SW480 (cell line): ENCODE measurements at regions not wholly inside any gene's neighbourhood (a gene's known extent, or its start where the extent isn't known, plus 50 kb on each side); places are given as distances from the start of the nearest gene placed in this dataset.
"Not testable (repeated sequence)": the region's sequence is repeated elsewhere in the genome, so short reads cannot be mapped to it uniquely, and the experiment has no call there.

Source experiments
- DNase-seq: peaks from one replicate; pipeline ENCODE4 v3.0.0-alpha.2; 2016; ENCODE audit warnings: low spot score

DNA sequence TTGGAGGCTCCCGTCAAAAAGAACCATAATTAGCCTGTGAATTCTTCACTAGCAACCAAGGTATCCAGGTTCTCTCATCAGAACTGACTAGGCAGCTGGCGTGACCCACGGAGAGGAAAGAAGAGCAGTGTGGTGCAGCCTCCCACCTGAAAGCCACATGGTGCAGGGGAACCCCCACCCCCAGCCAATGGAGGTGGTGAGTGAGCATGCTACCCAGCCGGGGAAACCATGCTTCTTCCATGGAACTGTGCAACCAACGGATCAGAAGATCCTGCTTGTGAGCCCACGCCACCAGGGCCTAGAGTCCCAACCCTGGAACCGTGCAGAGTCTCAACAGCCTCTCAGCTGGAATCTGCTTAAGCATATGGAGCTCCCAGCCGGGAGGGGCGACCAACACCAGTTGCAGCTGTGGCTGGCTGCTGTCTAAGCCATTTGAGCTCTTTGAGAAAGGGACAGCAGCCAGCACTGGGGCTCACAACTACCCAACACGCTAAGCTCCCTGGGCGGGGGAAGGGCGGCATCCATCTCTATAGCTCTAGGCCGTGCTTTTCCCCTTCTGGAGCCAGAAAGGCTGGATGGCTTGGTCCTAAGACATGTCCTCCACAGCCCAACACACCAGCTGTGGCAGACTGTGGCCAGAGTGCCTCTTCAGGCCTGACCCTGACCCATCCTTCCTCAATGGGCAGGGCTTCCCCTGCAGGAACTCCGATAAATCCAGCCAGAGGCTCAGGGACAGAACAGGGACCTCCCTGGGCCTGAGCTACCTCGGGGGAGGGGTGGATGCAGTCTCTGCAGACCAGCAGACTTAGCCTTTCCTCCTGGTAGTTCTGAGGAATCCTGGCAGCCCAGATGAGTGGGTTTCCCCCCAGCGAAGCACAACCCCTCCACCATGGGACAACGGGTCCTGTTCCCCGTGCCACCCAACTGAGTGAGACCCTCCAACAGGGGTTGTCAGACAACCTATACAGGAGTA lies 151.4 kb upstream of the NXPH2 start:
- DNase-seq, result no peak

DNA sequence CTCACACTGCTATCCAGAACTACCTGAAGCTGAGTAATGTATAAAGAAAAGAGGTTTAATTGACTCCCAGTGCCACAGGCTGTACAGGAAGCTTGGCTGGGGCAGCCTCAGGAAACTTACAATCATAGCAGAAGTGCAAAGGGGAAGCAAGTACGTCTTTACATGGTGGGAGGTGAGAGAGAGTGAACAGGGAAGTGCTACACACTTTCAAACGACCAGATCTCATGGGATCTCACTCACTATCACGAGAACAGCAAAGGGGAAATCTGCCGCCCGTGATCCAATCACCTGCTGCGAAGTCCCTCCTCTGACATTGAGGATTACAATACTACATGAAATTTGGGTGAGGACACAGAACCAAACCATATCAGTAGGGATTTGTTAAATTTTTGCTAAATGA lies 150.4 kb upstream of the NXPH2 start:
- DNase-seq, result no peak

DNA sequence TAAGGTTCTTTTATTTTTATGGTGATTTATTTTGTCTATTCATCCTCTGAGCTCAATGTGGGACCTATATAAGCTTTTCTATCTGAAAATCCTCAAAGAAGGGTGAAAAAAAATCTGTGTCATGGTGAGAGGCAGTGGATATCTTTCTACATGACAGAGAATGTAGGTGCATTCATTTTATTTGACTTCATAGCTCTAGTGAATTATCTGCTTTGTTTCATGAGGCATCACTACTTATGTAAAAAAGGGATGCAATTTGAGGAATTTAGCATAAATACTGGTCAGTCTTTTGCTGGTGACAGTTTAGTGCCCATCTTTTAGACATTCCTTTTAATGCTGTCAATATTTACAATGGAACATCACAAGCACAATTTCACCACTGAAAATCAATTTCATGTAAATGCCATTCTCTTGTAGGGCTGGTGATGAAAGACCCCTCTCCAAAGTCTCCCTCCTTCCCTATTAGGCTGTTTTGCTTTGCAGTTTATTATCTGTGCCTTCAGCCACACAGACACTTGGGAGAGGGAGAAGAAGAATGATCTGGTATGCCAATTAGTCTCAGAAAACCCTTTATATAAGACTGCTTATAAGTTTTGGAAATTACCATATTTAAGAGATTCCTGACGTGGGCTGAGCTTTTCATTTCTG lies 148.3 kb upstream of the NXPH2 start:
- DNase-seq, result no peak

DNA sequence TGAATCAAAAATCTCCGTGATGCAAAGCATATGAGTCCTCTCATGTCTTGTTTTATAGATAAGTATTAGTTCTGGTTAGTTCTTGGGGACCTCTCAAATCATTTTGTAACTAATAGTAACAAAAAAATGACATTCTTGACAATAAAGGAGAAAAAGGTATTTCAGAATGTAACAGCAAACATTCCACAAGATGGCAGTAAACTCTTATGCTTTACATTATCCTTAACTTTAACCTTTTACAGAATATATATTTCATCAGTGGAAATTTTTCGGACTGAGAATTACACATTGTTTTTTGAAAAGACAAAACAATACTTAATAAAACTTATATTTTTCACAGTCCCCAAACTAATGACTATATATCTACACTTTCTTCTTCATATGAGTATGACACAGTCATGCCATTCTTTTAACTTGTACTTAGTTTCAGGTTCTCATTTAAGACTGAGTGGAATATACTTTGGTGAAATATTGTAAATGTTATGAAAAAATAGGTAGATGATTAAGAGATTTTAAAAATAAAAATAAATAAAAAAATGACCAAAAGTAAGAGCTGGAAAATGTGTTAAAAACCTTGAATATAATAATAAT lies 142.9 kb upstream of the NXPH2 start:
- DNase-seq, result peak; percentile 26

DNA sequence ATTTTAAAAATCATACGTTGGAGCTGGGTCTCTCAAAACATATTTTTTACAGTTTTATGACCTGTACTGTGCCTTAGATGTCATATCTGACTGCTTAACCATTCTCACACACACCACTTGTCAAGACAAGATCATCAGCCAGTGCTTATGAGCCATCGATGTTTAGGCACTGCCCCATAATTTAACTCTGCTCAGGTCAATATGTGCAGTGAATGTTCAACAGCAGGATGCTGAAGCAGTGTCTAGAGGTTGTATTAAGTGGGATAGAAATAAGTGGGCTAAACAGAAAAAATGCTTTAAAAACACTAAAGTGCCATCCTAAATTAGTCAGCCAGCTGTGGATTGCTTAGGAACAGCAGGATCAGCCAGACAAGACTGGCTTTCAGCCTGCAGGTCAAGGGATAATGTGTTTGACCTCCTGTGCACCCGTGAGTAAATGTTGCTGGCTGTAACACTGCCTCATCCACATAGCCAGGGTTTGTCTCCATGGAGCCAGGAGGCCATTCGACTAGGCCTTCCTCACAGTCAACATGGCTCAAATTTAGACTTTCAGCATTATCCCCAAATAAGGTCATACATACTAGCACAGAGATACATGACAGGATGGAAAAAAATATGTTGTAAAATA lies 139.0 kb upstream of the NXPH2 start:
- no peak for DNase-seq

DNA sequence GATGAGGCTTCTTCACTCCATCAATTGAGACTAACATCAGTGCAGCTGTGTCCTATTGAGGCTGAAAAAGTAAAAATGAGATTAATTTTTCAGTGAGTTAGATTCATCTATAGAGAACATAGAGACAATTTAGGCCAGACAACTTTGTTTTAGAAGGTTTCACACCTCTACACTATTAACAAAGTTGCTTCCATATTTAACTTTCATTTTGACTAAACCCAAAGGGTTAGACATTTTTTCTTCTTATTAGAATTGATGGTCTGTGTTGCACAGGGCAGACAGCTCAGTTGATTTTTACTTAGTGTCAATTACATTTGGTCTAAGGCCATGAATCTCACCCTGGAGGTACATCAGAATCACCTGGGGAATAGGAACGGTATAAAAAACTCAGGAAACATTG lies 130.2 kb upstream of the NXPH2 start:
- DNase-seq, result no peak

DNA sequence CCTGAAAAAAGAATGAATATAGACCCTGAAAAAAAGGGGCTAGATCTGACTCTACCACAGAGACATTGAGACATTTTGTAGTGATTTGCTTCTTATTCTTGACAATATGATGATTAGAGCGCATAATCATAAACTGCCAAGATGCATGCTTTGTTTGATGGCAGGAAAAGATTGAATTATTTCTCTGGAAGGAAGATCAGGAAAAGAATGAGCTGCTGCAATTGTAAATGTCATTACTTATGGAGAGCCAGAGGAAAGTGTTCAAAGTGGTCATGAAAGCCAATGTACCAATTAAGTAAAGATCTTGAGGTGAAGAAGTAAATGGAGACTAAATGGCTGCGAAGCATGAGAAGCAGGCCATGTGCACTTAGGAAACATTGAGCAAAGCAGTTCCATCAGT lies 126.4 kb upstream of the NXPH2 start:
- no peak for DNase-seq

DNA sequence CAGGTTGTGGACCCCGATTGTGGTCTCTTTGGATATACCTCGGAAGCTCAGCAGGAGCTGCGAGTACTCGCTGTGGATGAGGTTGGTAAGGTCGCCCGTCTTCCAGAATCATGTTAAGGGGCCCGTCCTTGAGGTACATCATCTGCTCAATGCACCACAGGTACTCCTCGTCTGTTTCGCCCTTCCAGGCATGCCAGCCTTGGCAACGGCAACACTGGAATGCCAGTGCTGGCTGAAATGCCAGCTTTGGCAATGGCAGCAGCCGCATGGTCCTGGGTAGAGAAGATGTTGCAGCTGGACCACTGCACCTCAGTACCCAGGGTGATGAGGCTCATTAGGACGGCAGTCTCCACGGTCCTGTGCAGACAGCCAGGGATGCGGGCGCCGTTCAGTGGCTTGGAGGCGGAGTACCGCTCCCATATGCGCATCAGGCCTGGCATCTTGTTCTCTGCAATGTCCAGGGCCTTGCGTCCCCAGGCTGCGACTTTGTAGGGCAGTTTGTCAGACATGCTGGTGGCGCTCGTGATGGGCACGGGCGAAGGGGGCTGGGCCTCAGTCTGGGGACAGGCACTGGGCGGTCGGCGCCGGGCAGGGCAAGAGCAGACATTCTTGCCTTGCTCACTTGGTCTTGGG lies 122.2 kb upstream of the NXPH2 start:
- no peak for DNase-seq

DNA sequence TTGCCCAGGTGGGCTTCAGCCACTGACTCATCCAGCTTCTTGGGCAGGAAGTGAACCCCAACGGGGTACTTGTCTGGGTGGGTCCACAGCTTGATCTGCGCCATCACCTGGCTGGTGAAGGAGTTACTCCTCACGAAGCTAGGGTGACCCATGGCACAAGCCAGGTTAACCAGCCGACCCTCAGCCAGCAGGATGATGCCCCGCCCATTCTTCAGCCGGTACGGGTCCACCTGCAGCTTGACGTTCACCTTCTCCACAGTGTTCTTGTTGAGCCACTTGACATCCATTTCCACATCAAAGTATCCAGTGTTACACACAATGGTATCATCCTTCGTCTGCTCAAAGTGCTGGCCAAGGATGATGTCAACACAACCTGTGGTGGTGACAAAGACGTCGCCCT lies 121.3 kb upstream of the NXPH2 start:
- no peak for DNase-seq

DNA sequence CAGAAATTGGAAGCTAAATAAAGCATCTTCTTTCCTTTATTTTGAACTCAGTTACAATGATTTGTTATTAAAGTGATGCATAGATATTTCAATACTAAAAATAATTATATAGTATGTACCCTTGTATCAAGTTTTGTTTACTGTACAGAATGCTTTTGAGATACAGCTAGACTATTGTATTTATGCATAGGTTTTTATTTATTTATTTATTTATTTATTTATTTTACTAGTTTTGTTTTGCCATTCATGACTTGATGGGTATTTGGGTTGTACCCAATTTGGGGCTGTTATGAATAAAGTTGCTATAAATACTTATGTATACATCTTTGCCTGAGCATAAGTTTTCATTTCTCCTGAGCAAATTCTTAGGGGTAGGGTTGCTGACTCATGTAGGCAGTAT lies 118.7 kb upstream of the NXPH2 start:
- no peak for DNase-seq

DNA sequence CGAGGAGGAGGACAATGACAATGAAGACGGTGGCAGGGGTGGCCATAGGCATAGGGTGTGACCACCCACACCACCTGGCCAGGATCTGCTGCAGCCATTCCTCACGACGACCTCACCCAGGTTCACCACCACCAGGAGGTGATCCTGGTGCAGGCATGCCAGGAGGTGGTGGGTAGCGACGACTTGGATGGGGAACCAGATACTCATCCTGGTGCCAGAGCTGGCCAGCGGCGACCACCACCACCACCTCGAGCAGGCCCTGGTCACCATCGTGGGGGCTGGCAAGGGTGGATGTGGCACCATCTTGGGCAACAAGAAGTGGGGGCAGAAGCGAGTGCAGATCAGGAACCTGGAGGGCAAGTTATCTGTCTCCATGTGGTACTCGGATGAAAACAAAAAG lies 117.1 kb upstream of the NXPH2 start:
- no peak for DNase-seq

DNA sequence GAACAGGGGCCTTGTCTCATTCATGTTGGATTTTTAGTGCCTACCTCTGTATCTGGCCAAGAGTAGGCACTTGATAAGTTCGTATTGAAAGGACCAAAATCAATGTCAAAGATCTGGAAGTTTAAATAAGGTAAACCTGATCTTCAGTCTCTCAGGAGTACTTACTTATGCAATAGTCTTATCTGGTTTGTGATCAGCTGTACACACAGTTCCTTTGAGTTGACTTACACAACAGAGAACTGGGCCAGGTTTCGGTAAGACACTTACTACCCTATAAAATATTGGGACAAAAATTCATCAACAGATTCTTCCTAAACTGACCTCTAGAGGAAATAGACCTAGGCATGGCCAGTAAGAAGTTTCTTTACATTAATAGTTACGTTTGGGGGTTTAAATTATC lies 113.6 kb upstream of the NXPH2 start:
- DNase-seq, result no peak

DNA sequence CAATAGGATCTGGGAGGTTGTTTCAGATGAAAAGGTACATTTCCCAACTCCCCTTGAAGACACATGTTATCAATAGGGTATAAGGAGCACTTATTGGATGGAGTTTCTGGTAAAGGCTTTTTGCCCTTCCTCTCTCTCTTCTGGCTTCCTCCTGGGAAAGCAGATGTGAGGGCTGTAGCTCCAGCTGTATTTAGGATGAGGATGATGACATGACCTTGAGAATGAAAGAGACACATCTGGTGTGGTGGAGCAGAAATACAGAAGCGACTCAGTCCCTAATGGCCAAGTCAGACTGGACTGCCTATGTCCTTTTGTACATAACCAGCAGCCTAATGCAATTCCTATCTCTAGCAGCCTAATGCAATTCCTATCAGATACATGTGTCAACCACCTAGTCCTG lies 100.9 kb upstream of the NXPH2 start:
- DNase-seq, result no peak

DNA sequence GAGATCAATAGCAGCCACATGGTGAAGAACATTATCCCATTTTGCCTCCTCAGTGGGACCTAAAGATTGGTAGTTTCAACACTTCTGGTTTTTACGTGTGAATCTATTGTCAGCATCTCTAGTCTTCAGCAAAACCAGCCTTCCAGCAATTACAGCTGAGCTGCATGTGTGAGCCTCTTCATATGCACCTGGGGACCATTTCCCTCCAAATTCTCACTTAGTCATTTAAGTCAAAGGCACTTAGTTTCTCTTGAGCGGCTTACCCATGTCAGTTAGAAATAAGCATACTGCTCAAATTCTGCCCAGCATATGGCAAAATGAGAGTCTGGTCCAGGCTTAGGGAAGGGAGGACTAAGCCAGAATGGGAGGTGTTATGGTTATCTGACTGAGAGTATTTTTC lies 99.7 kb upstream of the NXPH2 start:
- no peak for DNase-seq

DNA sequence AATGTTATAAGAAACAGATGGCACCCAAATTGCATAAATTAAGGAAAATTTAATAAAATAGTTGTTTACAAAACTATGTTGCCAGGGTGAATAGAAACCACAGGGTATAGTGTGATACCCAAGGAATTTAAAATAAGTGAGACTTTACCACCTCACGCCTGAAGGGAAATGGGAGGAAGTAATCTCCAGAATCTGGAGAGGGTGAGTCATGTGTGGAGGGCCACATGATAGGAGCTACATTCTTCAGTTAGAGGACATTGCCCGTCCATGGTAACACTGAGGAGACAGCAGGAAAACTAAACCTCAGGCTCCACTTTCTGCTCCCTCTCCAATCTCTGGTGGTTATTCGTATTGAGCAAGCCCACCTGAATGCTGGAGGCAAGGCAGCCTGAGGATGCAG lies 97.2 kb upstream of the NXPH2 start:
- DNase-seq, result no peak

DNA sequence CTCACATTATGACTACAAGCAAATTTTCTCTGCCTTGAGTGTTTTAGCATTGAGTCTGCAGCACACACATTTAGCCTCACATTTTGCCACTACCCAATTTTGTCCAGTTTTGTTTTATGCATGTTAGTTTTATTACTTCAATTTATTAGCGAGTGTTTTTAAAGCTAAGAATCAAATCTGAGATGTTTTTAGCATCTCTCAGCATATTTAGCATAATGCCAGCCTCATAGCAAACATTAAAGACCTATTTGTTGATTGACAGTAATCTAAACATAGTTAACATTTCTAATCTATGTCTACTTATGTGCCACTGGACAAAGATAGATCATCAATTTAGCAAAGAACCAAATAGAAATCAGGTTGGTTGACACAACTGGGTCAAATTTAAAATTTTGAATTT lies 94.1 kb upstream of the NXPH2 start:
- no peak for DNase-seq

DNA sequence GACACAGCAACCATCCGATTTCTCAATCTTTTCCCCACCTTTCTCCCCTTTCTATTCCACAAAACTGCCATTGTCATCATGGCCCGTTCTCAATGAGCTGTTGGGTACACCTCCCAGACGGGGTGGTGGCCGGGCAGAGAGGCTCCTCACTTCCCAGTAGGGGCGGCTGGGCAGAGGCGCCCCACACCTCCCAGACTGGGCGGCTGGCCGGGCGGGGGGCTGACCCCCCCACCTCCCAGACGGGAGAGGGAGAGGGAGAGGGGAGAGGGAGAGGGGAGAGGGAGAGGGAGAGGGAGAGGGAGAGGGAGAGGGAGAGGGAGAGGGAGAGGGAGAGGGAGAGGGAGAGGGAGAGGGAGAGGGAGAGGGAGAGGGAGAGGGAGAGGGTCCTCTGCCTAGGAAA lies 91.9 kb upstream of the NXPH2 start:
- DNase-seq, result not testable (repeated sequence)

DNA sequence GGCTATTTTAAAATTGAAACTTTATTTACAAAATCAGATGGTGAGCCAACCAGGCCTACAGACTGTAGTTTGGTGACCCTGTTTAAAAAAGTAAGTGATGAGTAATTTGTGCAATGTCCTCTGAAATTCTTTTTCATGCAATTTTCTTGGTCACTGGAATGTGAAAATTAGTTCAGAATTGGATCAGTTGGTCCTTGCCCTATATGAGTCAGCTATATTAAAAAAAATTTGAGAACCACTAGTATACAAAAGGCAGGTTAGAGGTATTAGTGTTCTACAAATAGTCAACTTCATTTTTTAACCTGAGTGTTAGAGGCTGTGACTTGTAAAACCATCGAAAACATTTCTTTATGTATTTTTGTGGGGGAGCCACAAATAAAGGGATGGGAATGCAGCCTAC lies 91.1 kb upstream of the NXPH2 start:
- DNase-seq, result no peak

DNA sequence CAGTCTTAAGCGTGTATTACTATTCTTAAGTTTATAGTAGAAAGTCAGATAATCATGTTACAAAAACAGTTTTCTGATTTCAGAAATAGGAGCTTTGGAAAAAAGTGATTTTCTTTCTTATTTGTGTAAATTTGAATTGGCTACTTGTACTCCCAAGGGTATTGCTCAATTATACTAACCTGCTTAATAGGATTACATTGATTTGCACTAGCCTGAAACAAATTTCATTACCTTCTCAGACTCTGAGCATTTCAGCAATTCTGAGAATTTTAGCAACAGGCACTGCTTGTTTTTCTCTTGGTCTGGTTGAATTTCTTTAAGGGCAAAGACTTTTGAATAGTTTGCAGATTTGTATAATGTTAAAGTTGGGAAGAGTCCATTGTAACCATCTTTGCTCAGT lies 87.2 kb upstream of the NXPH2 start:
- no peak for DNase-seq

DNA sequence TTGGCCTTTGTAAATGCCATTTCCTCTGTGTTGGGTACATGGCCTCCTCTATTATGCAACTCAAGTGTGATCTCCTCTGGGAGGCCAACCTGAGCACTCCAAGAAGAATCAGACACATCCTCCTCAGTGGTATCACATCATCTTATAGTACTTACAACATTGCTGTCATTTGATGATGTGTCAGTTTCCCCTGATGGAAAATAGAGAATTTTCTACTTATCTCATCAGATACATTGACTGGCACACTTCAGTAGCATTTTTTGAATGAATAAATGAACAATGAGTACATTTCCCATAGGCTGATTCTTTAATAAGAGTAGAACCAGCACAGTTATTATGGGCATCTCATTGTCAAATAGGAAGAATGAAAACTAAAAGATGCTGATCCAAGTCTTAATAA lies 86.6 kb upstream of the NXPH2 start:
- DNase-seq, result no peak

DNA sequence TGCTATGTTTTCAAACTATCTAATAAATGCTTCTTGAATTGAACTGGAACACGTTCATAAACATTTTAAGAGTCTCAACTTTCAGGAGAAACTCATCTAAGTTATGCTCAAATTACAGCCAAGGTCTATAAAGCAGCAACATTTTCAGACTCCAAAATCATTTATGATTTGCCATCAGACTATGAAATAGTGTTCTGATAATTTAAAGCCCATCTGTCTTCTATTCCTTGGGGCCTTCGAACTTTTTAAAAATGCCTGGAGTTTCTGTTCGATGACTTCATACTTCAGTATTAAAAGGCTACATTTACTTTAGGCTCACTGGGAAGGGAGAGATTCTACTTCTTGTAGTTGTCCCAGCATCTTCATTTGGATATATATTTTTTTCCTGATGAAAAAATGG lies 73.6 kb upstream of the NXPH2 start:
- no peak for DNase-seq

DNA sequence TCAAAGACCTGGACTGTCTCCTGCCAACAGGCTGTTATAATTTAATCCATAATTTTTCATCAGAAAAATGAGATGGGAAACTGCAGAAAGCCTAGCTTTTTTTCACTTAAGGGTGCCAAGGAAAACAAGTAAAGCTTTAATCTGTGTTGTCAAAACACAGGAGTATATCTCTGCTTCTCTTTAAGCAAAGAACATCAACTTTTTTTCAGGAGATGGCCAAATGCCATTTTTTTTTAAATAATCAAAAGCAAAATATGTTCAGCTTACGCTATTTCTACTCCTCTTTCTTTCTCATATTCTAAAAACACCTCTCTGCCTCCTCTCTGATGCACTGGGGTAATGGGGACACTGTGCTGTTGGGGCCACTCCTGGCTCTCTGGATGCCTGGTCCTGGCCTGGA lies 73.1 kb upstream of the NXPH2 start:
- DNase-seq, result no peak
